ENCODE measurements at regions not wholly inside any gene's neighbourhood (a gene's known extent, or its start where the extent isn't known, plus 50 kb on each side); places are given as distances from the start of the nearest gene placed in this dataset.
A peak's percentile ranks its signal among the peaks of the same experiment; 100 is the strongest.

DNA sequence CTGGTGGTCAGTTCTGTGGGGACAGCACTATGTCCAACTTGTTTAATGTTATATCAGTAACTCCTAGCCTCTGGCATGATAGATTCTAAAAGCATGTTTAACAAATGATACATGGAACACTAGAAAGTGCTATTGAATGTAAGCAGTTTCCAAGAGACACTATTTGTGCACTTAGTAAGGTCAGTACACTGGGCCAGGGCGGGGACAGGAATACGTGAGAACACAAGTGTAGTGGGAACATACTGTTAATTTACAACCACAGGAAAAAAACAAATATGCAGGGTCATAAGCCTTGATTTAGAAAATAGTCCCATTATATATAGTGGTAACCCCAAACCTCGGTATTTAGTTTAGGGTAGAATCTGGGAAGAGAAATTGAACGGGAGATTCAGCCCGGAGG is 88.9 kb upstream of the SLC38A2 start:
- DNase-seq (ENCODE audit: low read depth), result no peak
- TF ChIP-seq, protein P1, sequence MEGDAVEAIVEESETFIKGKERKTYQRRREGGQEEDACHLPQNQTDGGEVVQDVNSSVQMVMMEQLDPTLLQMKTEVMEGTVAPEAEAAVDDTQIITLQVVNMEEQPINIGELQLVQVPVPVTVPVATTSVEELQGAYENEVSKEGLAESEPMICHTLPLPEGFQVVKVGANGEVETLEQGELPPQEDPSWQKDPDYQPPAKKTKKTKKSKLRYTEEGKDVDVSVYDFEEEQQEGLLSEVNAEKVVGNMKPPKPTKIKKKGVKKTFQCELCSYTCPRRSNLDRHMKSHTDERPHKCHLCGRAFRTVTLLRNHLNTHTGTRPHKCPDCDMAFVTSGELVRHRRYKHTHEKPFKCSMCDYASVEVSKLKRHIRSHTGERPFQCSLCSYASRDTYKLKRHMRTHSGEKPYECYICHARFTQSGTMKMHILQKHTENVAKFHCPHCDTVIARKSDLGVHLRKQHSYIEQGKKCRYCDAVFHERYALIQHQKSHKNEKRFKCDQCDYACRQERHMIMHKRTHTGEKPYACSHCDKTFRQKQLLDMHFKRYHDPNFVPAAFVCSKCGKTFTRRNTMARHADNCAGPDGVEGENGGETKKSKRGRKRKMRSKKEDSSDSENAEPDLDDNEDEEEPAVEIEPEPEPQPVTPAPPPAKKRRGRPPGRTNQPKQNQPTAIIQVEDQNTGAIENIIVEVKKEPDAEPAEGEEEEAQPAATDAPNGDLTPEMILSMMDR (IDR thresholded peaks at IDR 0.05; ENCODE audit: insufficient read depth, low read depth, low read length, missing control alignments), result no peak
- no peak overlapping the region for H3K4me3 ChIP-seq (ENCODE audit: low read length)

DNA sequence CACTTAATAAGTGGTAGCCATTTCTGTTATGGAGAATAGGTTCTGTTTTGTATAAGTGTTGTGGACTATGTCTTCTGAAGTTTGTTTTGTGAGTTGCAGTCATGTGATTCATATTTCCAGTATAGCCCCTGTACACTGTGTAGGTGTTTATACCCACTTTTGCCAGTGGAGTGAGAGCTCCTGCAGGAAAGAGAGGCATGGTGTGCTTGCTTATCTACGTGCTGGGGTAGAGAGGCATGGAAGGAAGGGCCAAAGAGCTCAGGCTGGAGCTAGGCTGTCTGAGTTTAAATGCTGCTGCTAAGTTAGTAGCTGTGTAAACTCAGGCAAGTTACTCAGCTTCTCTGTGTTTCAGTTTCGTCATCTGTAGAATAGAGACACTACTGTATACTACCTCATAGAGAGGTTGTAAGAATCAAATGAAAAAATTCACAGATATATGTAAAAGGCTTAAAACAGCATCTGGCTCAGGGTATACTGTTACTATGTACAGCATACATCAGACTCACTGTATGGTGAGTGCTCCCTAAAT is 88.2 kb upstream of the SLC38A2 start:
- DNase-seq (ENCODE audit: low read depth), result no peak
- TF ChIP-seq, protein P1 (IDR thresholded peaks at IDR 0.05; ENCODE audit: insufficient read depth, low read depth, low read length, missing control alignments), result no peak
- H3K4me3 ChIP-seq (ENCODE audit: low read length), result no peak overlapping the region

DNA sequence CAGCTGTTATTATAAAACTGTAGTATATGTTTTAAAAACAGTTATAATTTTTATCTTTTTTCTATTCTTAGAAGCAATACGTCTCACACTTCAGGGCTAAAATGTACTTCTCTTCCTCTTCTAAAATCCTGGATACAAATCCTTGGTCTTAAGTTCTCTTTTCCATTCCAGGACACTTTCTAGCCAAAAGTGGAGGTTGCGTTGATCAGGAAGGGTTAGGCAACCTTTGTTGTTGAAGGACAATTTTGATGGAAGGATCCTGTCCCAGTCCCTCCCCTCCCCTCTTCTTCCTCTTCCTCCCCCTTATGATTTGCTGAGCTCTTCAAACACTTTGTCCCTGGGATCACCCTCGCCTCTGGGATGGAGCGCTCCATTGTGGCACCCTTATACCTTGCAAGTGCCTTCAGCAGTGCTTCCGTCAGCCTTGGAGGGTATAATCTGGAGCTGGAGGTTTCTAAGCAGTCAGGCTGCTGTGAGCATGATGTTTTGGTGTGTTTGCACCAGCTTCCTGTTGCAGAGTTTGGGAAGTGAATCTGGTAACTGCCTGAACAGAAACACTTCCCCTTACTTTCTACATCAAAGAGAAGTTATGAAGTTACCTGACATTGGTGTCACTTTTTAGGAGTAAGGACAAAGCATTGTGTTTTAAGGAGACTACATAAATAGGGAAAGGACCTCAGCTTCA is 87.4 kb upstream of the SLC38A2 start:
- H3K4me3 ChIP-seq (ENCODE audit: low read length), result no peak overlapping the region
- TF ChIP-seq, protein P1 (IDR thresholded peaks at IDR 0.05; ENCODE audit: insufficient read depth, low read depth, low read length, missing control alignments), result no peak
- DNase-seq (ENCODE audit: low read depth), result no peak

GRCh38 chr12:46459111-46459510 is 86.5 kb upstream of the SLC38A2 start:
- no peak overlapping the region for H3K4me3 ChIP-seq (ENCODE audit: low read length)
- TF ChIP-seq, protein P1 (IDR thresholded peaks at IDR 0.05; ENCODE audit: insufficient read depth, low read depth, low read length, missing control alignments), result no peak
- peak; percentile 47 for DNase-seq (ENCODE audit: low read depth)

GRCh38 chr12:46458500-46459102 is 86.0 kb upstream of the SLC38A2 start:
- DNase-seq (ENCODE audit: low read depth), result no peak
- H3K4me3 ChIP-seq (ENCODE audit: low read length), result no peak overlapping the region
- TF ChIP-seq, protein P1 (IDR thresholded peaks at IDR 0.05; ENCODE audit: insufficient read depth, low read depth, low read length, missing control alignments), result no peak

- DNase-seq (ENCODE audit: low read depth), result no peak
- TF ChIP-seq, protein P1 (IDR thresholded peaks at IDR 0.05; ENCODE audit: insufficient read depth, low read depth, low read length, missing control alignments), result no peak
- H3K4me3 ChIP-seq (ENCODE audit: low read length), result no peak overlapping the region
These were observed 85.4 kb upstream of the SLC38A2 start for GRCh38 chr12:46457958-46458357.

All from epithelial cell of esophagus (primary cell).